Fibroblast of skin of left quadriceps (primary cell): ENCODE measurements at regions not wholly inside any gene's neighbourhood (a gene's known extent, or its start where the extent isn't known, plus 50 kb on each side); places are given as distances from the start of the nearest gene placed in this dataset.

Experiments
- DNase-seq, 2 experiments: peaks; one replicate each; pipeline ENCODE4 v3.0.0-alpha.2; 2013; ENCODE audit warnings: low read depth in 2 of 2

- no peak for DNase-seq
Measured at GRCh38 chr1:22350171-22350923, 101.3 kb upstream of the ZBTB40 start.

GRCh38 chr1:22350924-22351767, 100.5 kb upstream of the ZBTB40 start:
- no peak for DNase-seq

- no peak for DNase-seq
Measured at GRCh38 chr1:22351768-22352080, 99.9 kb upstream of the ZBTB40 start.

GRCh38 chr1:22352355-22352754, 99.3 kb upstream of the ZBTB40 start:
- DNase-seq = no peak

GRCh38 chr1:22352896-22353295, 98.8 kb upstream of the ZBTB40 start:
- no peak for DNase-seq

- no peak for DNase-seq
Measured at GRCh38 chr1:22359427-22359826, 92.2 kb upstream of the ZBTB40 start.

GRCh38 chr1:22362626-22363402, 88.8 kb upstream of the ZBTB40 start:
- DNase-seq = no peak

GRCh38 chr1:22363403-22364325, 88.0 kb upstream of the ZBTB40 start:
- DNase-seq = no peak

GRCh38 chr1:22364326-22364650, 87.4 kb upstream of the ZBTB40 start:
- DNase-seq = no peak

GRCh38 chr1:22364764-22365163, 86.9 kb upstream of the ZBTB40 start:
- DNase-seq = no peak

- DNase-seq = no peak
Measured at GRCh38 chr1:22365331-22366295, 86.0 kb upstream of the ZBTB40 start.

GRCh38 chr1:22366346-22366745, 85.3 kb upstream of the ZBTB40 start:
- no peak for DNase-seq

GRCh38 chr1:22368125-22368524, 83.5 kb upstream of the ZBTB40 start:
- no peak for DNase-seq

GRCh38 chr1:22369294-22370189, 82.1 kb upstream of the ZBTB40 start:
- DNase-seq = no peak

GRCh38 chr1:22370190-22370498, 81.5 kb upstream of the ZBTB40 start:
- DNase-seq = no peak

- DNase-seq = no peak
Measured at GRCh38 chr1:22371408-22371807, 80.2 kb upstream of the ZBTB40 start.

- no peak for DNase-seq
Measured at GRCh38 chr1:22373252-22373651, 78.4 kb upstream of the ZBTB40 start.

GRCh38 chr1:22374001-22374400, 77.7 kb upstream of the ZBTB40 start:
- no peak for DNase-seq

- no peak for DNase-seq
Measured at GRCh38 chr1:22375601-22376000, 76.0 kb upstream of the ZBTB40 start.

- DNase-seq = no peak
Measured at GRCh38 chr1:22376001-22376400, 75.7 kb upstream of the ZBTB40 start.
